ENCODE measurements at regions not wholly inside any gene's neighbourhood (a gene's known extent, or its start where the extent isn't known, plus 50 kb on each side); places are given as distances from the start of the nearest gene placed in this dataset.

DNA sequence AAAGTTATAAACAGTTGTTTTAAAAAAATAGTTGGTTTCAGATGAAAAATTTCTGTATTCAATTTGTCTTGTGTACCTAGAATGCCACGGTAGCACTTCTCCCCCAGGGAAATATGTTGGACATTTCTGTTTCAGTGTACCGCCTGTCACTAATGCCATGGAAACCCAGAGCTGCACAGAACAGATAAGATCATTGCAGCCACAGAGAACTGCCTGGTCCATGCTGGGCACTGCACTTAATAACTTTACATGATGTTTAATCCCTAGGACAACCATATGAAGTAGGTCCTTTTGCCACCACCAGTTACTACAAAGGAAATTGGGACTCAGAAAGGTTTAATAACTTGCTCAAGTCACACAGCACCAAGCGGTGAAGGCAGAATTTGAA lies 253.4 kb upstream of the SRRM4 start:
- WGBS: 89% methylated on average over 3 of the region's 3 CpGs
- Histone ChIP-seq H3K9ac (ENCODE audit: low read depth in 1 of 2, low read length in 2 of 2) (no peak overlapping the region), H3K4me3 (ENCODE audit: low read depth in 1 of 3, low read length in 3 of 3) (no peak overlapping the region), H3K27me3 (ENCODE audit: control insufficient read depth in 4 of 4, insufficient read depth in 4 of 4, low read length in 3 of 4) (no peaks in the 10 kb centered on the region), H3K36me3 (ENCODE audit: control insufficient read depth in 4 of 4, insufficient read depth in 3 of 4, low read depth in 1 of 4, low read length in 3 of 4) (no peaks in the 10 kb centered on the region), H3K4me1 (ENCODE audit: control insufficient read depth in 4 of 4, insufficient read depth in 4 of 4, low read length in 3 of 4) (no peaks in the 10 kb centered on the region), H3K27ac (ENCODE audit: low read depth in 1 of 2, low read length in 2 of 2) (no peak overlapping the region), H3K9me3 (ENCODE audit: control insufficient read depth in 4 of 4, low read length in 3 of 4) (no peaks in the 10 kb centered on the region)
- DNase-seq (ENCODE audit: low spot score): no peak
- TF ChIP-seq, protein P1, sequence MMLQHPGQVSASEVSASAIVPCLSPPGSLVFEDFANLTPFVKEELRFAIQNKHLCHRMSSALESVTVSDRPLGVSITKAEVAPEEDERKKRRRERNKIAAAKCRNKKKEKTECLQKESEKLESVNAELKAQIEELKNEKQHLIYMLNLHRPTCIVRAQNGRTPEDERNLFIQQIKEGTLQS (IDR thresholded peaks at IDR 0.05): no peak
- no peak for TF ChIP-seq RXRA (IDR thresholded peaks at IDR 0.05)
- TF ChIP-seq, protein P2, sequence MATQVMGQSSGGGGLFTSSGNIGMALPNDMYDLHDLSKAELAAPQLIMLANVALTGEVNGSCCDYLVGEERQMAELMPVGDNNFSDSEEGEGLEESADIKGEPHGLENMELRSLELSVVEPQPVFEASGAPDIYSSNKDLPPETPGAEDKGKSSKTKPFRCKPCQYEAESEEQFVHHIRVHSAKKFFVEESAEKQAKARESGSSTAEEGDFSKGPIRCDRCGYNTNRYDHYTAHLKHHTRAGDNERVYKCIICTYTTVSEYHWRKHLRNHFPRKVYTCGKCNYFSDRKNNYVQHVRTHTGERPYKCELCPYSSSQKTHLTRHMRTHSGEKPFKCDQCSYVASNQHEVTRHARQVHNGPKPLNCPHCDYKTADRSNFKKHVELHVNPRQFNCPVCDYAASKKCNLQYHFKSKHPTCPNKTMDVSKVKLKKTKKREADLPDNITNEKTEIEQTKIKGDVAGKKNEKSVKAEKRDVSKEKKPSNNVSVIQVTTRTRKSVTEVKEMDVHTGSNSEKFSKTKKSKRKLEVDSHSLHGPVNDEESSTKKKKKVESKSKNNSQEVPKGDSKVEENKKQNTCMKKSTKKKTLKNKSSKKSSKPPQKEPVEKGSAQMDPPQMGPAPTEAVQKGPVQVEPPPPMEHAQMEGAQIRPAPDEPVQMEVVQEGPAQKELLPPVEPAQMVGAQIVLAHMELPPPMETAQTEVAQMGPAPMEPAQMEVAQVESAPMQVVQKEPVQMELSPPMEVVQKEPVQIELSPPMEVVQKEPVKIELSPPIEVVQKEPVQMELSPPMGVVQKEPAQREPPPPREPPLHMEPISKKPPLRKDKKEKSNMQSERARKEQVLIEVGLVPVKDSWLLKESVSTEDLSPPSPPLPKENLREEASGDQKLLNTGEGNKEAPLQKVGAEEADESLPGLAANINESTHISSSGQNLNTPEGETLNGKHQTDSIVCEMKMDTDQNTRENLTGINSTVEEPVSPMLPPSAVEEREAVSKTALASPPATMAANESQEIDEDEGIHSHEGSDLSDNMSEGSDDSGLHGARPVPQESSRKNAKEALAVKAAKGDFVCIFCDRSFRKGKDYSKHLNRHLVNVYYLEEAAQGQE (IDR thresholded peaks at IDR 0.05): no peak
- no peak for TF ChIP-seq SP1 (IDR thresholded peaks at IDR 0.05)
- no peak for TF ChIP-seq NR2F2 (IDR thresholded peaks at IDR 0.05)
- no peak for TF ChIP-seq TAF1 (conservative IDR thresholded peaks at IDR 0.05)
- no peak for TF ChIP-seq FOXA2 (IDR thresholded peaks at IDR 0.05)
- no peak for TF ChIP-seq RAD21 (IDR thresholded peaks at IDR 0.05)
- no peak for TF ChIP-seq FOXA1 (IDR thresholded peaks at IDR 0.05)
- TF ChIP-seq, protein P3, sequence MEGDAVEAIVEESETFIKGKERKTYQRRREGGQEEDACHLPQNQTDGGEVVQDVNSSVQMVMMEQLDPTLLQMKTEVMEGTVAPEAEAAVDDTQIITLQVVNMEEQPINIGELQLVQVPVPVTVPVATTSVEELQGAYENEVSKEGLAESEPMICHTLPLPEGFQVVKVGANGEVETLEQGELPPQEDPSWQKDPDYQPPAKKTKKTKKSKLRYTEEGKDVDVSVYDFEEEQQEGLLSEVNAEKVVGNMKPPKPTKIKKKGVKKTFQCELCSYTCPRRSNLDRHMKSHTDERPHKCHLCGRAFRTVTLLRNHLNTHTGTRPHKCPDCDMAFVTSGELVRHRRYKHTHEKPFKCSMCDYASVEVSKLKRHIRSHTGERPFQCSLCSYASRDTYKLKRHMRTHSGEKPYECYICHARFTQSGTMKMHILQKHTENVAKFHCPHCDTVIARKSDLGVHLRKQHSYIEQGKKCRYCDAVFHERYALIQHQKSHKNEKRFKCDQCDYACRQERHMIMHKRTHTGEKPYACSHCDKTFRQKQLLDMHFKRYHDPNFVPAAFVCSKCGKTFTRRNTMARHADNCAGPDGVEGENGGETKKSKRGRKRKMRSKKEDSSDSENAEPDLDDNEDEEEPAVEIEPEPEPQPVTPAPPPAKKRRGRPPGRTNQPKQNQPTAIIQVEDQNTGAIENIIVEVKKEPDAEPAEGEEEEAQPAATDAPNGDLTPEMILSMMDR (IDR thresholded peaks at IDR 0.05; ENCODE audit: low read depth, low read length, missing input control): no peak
- TF ChIP-seq, protein P4, sequence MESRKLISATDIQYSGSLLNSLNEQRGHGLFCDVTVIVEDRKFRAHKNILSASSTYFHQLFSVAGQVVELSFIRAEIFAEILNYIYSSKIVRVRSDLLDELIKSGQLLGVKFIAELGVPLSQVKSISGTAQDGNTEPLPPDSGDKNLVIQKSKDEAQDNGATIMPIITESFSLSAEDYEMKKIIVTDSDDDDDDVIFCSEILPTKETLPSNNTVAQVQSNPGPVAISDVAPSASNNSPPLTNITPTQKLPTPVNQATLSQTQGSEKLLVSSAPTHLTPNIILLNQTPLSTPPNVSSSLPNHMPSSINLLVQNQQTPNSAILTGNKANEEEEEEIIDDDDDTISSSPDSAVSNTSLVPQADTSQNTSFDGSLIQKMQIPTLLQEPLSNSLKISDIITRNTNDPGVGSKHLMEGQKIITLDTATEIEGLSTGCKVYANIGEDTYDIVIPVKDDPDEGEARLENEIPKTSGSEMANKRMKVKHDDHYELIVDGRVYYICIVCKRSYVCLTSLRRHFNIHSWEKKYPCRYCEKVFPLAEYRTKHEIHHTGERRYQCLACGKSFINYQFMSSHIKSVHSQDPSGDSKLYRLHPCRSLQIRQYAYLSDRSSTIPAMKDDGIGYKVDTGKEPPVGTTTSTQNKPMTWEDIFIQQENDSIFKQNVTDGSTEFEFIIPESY (IDR thresholded peaks at IDR 0.05): no peak
- TF ChIP-seq EGR1 (IDR thresholded peaks at IDR 0.05; ENCODE audit: low read depth in 2 of 2): no peak

DNA sequence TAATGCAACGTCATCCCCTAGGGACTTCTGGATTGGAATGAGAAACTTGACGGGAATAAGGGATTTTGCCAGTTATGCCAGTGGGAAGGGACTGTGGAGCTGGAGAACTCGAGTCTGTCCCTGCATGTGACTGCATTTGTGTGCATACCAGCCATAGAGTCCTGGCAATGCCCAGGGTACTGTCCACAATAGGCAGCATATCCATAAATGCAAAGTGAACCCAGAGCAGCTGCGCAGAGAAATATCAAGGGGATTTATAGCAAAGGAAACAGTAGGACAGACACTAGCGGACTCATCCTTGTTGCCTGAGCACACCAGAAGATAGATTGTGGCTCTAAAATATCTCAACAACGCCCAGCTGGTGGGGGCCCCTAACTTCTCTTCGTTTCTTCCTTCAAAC lies 247.1 kb upstream of the SRRM4 start:
- H3K27ac ChIP-seq (ENCODE audit: low read depth in 1 of 2, low read length in 2 of 2): no peak overlapping the region
- H3K4me3 ChIP-seq (ENCODE audit: low read depth in 1 of 3, low read length in 3 of 3): no peak overlapping the region
- H3K36me3 ChIP-seq (ENCODE audit: control insufficient read depth in 4 of 4, insufficient read depth in 3 of 4, low read depth in 1 of 4, low read length in 3 of 4): no peaks in the 10 kb centered on the region
- WGBS: 61% methylated on average over 7 of the region's 7 CpGs
- no peak overlapping the region for H3K9ac ChIP-seq (ENCODE audit: low read depth in 1 of 2, low read length in 2 of 2)
- H3K9me3 ChIP-seq (ENCODE audit: control insufficient read depth in 4 of 4, low read length in 3 of 4): no peaks in the 10 kb centered on the region
- H3K27me3 ChIP-seq (ENCODE audit: control insufficient read depth in 4 of 4, insufficient read depth in 4 of 4, low read length in 3 of 4): peaks cover 0 to 4% (median 0%) of the 10 kb centered on the region in 4 donors
- no peak for DNase-seq (ENCODE audit: low spot score)
- no peaks in the 10 kb centered on the region for H3K4me1 ChIP-seq (ENCODE audit: control insufficient read depth in 4 of 4, insufficient read depth in 4 of 4, low read length in 3 of 4)
- no peak for TF ChIP-seq TAF1 (conservative IDR thresholded peaks at IDR 0.05)
